GM21786 (cell line): ENCODE measurements at regions not wholly inside any gene's neighbourhood (a gene's known extent, or its start where the extent isn't known, plus 50 kb on each side); places are given as distances from the start of the nearest gene placed in this dataset.

Experiments
- ATAC-seq: cut with Tn5 transposase; IDR thresholded peaks from one replicate; pipeline ENCODE4 v1.9.1; 2021; ENCODE audit not compliant: unreplicated experiment

- ATAC-seq: no peak
These were observed 345.1 kb downstream of the LMO4 start for GRCh38 chr1:87673748-87674147.

DNA sequence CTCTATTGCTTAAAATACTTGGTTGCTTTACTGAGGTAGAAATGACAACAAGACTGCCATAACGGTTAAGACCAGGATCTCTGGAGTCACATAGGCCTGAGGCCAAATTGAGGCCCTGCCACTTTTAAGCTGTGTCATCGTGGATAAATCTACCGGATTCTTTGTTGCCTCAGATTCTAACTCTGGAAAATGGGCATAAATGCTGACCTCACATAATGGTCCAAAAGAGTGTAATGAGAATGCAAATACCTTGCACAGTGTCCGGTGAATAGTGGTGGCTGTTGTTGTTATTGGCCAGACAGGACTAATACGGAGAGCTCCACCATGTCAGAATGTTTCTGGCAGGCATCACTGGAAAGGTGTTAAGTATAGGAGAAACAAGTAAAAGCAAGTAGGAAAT, 346.1 kb downstream of the LMO4 start:
- ATAC-seq: no peak

DNA sequence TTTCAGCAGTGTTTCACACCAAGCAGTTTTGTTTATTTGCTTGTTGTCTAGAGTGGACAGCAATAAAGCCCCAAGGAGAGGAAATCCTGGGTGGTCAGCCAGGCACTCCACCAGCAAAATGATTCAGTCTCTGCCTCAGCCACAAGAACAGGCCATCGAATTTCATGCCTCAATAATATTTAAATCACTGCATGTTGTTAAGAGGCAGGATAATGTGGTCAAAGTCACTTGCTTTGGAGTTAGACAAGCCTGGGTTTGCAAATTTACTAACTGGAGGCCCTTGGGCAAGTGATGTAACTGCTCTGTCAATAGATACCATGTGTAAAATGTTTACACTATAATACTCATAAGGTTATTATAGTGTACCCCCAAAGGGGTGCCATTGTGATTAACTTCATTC, 349.6 kb downstream of the LMO4 start:
- no peak for ATAC-seq

- no peak for ATAC-seq
These were observed 353.9 kb downstream of the LMO4 start for GRCh38 chr1:87682565-87682964.

- ATAC-seq: no peak
These were observed 354.7 kb downstream of the LMO4 start for GRCh38 chr1:87683196-87683956.

DNA sequence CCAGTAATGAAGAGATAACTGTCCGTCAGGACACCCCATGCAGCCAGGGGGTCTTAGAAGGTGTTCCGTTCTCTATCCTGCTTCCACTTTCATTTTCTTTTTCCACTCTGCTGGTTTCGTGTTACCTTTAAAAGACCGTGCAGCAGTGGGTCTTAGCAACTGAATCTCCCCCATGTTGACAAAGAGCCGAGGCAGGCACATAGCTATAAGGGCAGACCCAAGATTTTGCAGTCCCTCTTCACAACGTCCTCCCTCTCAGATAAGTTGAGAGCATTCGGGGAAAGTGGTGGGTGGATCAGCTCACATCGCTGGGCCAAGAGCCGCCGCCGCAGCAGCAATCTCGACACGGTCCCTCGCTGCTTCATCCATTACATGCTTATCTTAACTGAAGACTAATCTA, 355.5 kb downstream of the LMO4 start:
- ATAC-seq: no peak

GRCh38 chr1:87684713-87685205, 356.1 kb downstream of the LMO4 start:
- ATAC-seq: no peak

- no peak for ATAC-seq
These were observed 356.8 kb downstream of the LMO4 start for GRCh38 chr1:87685311-87686135.

DNA sequence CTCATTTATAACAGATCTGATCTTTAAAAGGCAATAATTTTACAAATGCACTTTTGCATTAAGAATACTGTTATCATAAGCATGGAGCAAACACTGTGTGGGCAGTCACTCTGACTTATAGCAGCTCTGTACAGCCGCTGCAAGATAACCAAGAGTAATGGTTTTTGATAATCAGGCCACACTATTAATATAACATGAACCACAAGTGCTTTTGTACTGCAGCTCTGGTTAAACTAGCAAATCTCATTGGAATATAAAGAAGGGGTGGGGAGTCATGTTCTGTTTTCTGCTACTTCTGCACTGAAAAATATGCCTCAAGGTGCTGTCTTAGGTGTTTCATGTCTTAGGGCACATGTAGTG, 357.4 kb downstream of the LMO4 start:
- no peak for ATAC-seq

DNA sequence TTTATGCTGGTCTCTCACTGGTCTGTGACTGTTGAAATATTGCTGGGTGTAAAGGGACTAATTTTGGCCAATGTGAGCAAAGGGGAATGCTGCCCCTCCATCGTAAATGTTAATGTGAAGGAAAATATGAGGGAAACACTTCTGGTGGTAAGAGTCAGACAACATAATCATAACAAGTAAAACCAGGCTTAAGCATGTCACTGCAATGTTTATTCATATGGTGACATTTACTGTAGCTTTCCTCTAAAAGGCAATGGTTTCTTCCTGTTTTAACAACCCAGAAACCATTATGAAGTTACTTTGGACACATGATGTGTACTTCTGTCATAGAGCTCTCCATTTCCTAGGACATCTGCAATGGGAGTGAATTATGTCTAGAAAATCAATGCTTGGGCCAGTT, 358.0 kb downstream of the LMO4 start:
- ATAC-seq: no peak

- ATAC-seq: no peak
These were observed 359.5 kb downstream of the LMO4 start for GRCh38 chr1:87688136-87688535.

DNA sequence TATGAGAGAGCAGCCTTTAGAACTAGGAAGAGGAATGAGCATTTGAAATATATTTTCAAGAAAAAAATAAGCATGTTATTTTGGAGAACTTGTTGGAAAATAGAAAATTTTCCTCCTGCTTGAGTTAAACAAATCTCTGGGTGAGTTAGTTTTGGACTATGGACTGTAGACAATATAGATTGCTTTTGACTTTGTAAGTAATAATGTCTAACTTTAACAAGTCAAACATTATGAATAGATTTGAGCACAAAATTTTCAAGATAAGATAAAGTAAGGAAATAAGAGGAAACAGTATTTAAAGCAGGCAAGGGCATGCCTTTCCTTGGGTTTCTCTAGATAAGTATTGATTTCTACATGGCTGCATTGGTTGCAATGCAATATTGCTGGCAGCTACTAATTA, 360.8 kb downstream of the LMO4 start:
- ATAC-seq: no peak

DNA sequence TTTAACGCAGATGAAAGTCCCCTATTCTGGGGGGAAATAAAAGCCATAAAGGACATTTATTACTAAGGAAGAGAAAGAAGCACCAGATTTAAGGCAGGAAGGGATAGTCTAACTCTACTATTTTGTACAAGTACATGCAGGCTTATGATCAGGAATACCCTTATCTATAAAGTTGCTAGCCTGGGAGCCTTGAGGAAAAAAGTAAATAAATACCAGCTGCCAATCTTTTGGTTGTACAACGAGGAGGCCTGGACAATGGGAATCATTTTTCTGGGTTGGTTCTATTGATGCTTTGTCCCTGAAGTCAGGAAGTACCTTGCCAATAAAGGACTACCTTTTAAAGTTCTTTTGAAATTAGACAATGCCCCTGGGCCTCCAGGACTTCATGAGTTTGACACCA, 367.8 kb downstream of the LMO4 start:
- no peak for ATAC-seq

GRCh38 chr1:87702455-87702854, 373.8 kb downstream of the LMO4 start:
- ATAC-seq: no peak

GRCh38 chr1:87705233-87705632, 376.6 kb downstream of the LMO4 start:
- ATAC-seq: no peak

- no peak for ATAC-seq
These were observed 377.5 kb downstream of the LMO4 start for GRCh38 chr1:87706203-87706602.

GRCh38 chr1:87706779-87707228, 378.1 kb downstream of the LMO4 start:
- ATAC-seq: no peak

- no peak for ATAC-seq
These were observed 378.7 kb downstream of the LMO4 start for GRCh38 chr1:87707411-87707810.

DNA sequence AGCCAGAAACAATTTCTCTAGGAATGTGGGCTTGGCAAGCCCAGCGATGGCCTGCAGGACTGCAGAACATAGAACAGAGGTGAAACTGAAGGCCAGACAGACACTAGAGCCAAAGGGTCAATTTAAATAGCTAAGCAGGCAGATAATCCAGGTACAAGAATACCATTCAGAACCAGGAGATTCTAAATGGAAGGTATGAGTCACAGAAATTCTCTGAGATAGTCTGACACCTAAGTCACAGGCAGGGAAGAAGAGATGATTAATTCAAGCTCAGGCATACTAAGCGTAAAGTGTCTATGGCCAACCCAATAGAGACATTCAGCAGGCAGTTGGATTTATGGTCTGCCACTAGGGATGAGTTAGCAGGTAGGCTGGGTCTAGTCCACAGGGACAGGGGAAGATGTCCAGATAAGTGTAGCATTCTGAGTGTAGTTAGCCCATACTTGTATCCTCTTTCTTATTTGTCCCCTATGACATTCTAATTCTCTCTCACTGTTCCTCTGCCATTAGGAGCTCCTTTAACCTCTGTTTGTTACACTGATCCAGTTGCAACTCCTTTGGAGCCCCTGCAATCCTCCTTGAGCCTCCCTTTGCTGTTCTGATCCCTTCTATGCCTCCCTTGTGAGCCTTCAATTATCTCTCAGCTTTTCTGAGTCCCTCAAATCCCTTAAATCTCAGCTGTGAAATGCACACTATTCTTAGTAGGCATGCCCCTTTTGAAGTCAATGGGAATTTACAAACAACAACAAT, 383.8 kb downstream of the LMO4 start:
- ATAC-seq: no peak

- ATAC-seq: no peak
These were observed 385.6 kb downstream of the LMO4 start for GRCh38 chr1:87714278-87714677.

DNA sequence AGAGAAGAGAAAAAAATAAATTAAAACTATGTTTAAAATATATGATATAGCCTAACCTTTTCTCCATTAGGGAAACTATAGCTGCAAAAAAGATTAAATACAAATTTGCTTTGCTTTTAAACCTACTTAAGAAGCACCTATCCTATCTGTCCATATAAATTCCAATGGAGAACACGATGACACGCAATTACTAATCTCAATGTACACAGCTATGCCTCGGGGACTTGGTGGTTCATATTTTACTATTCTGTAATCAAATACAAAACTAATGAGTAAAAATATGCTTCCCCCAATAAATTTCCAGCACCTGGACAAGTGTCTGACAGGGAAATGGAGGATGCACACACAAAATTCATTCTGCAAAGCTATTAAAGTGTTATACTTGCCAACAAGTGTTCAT, 386.4 kb downstream of the LMO4 start:
- no peak for ATAC-seq

DNA sequence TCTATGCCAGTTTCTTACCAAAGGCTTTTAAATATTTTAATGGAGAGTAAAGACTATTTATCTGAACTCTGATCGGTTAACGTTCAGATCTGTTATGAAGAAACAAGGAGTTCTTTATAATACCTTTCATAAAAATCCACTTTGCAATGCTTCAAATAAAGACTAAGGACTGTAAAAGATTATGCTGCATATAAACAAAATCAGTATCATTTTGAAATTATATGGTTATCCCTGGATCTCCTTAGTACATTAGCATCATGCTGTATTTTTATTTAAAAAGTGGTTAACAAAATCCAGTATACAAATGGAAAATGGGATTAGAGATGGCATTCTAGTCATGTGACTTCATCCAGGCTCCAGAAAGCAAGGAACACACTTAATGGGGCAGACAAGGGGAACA, 386.8 kb downstream of the LMO4 start:
- ATAC-seq: no peak
